Ishikawa (cell line): ENCODE measurements at regions not wholly inside any gene's neighbourhood (a gene's known extent, or its start where the extent isn't known, plus 50 kb on each side); places are given as distances from the start of the nearest gene placed in this dataset.

Experiments
- CEBPB ChIP-seq: IDR thresholded peaks from 2 replicates; pipeline ENCODE4 v1.6.1; 2012
- CREB1 ChIP-seq: IDR thresholded peaks from 2 replicates; pipeline ENCODE4 v1.6.1; 2012; ENCODE audit warnings: low read depth
- EGR1 ChIP-seq: IDR thresholded peaks from 2 replicates; pipeline ENCODE4 v1.6.1; 2012
- EP300 ChIP-seq: IDR thresholded peaks from 2 replicates; pipeline ENCODE4 v1.6.1; 2012; ENCODE audit warnings: borderline replicate concordance
- FOXM1 ChIP-seq: IDR thresholded peaks from 2 replicates; pipeline ENCODE4 v1.6.1; 2012; ENCODE audit warnings: low read depth, borderline replicate concordance
- MAX ChIP-seq: IDR thresholded peaks from 2 replicates; pipeline ENCODE4 v1.6.1; 2012
- NFIC ChIP-seq: IDR thresholded peaks from 2 replicates; pipeline ENCODE4 v1.6.1; 2012
- RAD21 ChIP-seq: IDR thresholded peaks from 2 replicates; pipeline ENCODE4 v1.6.1; 2012; ENCODE audit warnings: low read depth
- REST ChIP-seq: IDR thresholded peaks from 2 replicates; pipeline ENCODE4 v1.6.1; 2012; ENCODE audit warnings: low read depth, mild to moderate bottlenecking
- TAF1 ChIP-seq: IDR thresholded peaks from 2 replicates; pipeline ENCODE4 v1.6.1; 2012; ENCODE audit warnings: low read depth, mild to moderate bottlenecking
- TCF12 ChIP-seq: IDR thresholded peaks from 2 replicates; pipeline ENCODE4 v1.6.1; 2012; ENCODE audit warnings: low read depth
- TEAD4 ChIP-seq: IDR thresholded peaks from 2 replicates; pipeline ENCODE4 v1.6.1; 2012
- USF1 ChIP-seq: IDR thresholded peaks from 2 replicates; pipeline ENCODE4 v1.6.1; 2012
- YY1 ChIP-seq: IDR thresholded peaks from 2 replicates; pipeline ENCODE4 v1.6.1; 2012; ENCODE audit warnings: low read depth
- ZBTB7A ChIP-seq: IDR thresholded peaks from 2 replicates; pipeline ENCODE4 v1.6.1; 2012; ENCODE audit warnings: low read depth

- TF ChIP-seq ZBTB7A: no peak
- no peak for TF ChIP-seq NFIC
- no peak for TF ChIP-seq MAX
- TF ChIP-seq TEAD4: no peak
- TF ChIP-seq YY1: no peak
- TF ChIP-seq USF1: no peak
- TF ChIP-seq TAF1: no peak
- no peak for TF ChIP-seq CREB1
- no peak for TF ChIP-seq CEBPB
- no peak for TF ChIP-seq EP300
- no peak for TF ChIP-seq FOXM1
- no peak for TF ChIP-seq EGR1
- TF ChIP-seq REST: no peak
- TF ChIP-seq RAD21: no peak
- TF ChIP-seq TCF12: no peak
These were observed 105.1 kb downstream of the ADRB2 start for GRCh38 chr5:148931453-148932057.

DNA sequence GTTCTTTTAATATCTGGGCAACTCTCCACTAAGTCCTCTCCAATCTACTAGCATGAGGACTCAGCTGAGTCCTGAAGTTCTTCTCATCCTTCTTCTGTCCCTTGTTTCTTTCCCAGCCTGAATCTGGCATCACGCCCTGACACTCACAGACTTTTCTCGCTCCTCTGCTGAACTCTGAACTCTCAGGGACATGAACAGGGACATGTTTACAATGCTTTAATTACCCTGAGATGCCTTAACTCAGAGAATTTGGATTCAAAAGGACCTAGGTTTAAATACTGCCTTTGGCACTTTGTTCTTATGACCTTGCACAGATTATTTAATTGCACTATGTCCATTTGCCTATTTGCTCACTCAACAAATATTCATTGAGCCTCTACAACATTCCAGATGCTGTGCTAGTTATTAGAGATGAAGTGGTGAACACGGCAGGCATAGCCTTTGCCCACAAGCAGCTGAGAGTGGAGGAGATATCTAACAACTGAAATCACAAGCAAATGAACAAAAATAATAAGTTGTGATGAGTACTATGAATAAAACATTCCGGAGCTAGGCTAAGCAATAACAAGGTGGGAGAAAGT, 106.0 kb downstream of the ADRB2 start:
- no peak for TF ChIP-seq RAD21
- no peak for TF ChIP-seq CREB1
- TF ChIP-seq FOXM1: no peak
- TF ChIP-seq NFIC: no peak
- TF ChIP-seq YY1: no peak
- no peak for TF ChIP-seq USF1
- no peak for TF ChIP-seq TAF1
- no peak for TF ChIP-seq TCF12
- TF ChIP-seq REST: no peak
- no peak for TF ChIP-seq CEBPB
- no peak for TF ChIP-seq EP300
- TF ChIP-seq EGR1: no peak
- no peak for TF ChIP-seq TEAD4
- no peak for TF ChIP-seq ZBTB7A
- no peak for TF ChIP-seq MAX

- TF ChIP-seq CEBPB (no peak), CREB1 (no peak), EGR1 (no peak), TEAD4 (no peak), YY1 (no peak), ZBTB7A (no peak), MAX (no peak), NFIC (no peak), USF1 (no peak), FOXM1 (no peak), RAD21 (no peak)
These were observed 107.6 kb downstream of the ADRB2 start for GRCh38 chr5:148933903-148934432.

- no peak for TF ChIP-seq NFIC
- no peak for TF ChIP-seq CEBPB
- no peak for TF ChIP-seq ZBTB7A
These were observed 108.5 kb downstream of the ADRB2 start for GRCh38 chr5:148934895-148935400.

- no peak for TF ChIP-seq NFIC
- TF ChIP-seq CEBPB: no peak
- TF ChIP-seq ZBTB7A: no peak
- TF ChIP-seq FOXM1: no peak
- TF ChIP-seq EGR1: no peak
- no peak for TF ChIP-seq TCF12
- no peak for TF ChIP-seq MAX
- TF ChIP-seq USF1: no peak
- TF ChIP-seq RAD21: no peak
- TF ChIP-seq EP300: no peak
- no peak for TF ChIP-seq TEAD4
- TF ChIP-seq CREB1: no peak
These were observed 110.8 kb downstream of the ADRB2 start for GRCh38 chr5:148937239-148937638.
